Caco-2 (cell line): ENCODE measurements at regions not wholly inside any gene's neighbourhood (a gene's known extent, or its start where the extent isn't known, plus 50 kb on each side); places are given as distances from the start of the nearest gene placed in this dataset.

ENCODE experiments used
- BruUV-seq: library from RNA; stranded (reverse); fragments of 400-500 nt; replicated peaks from 2 replicates; lab custom pipeline; 2021; lab: Mats Ljungman, UMichigan
- CTCF ChIA-PET: fragments of 300-600 bp; sonication (Branson Sonifier 250); formaldehyde crosslinking; loops from one replicate; lab custom pipeline; 2022; ENCODE audit warnings: antibody characterized with exemption; lab: Charles Lee
- POLR2A ChIA-PET: fragments of 300-600 bp; sonication (Branson Sonifier 250); formaldehyde crosslinking; loops from one replicate; lab custom pipeline; 2022; ENCODE audit warnings: antibody characterized with exemption; lab: Charles Lee
- DNase-seq, 2 experiments: peaks; one replicate each; pipeline versions ENCODE4 v3.0.0 to v3.0.0-alpha.2; 2020 to 2022
- H3K27me3 ChIP-seq: replicated peaks from 2 replicates; pipeline ENCODE4 v1.6.0; 2011; ENCODE audit warnings: low read length; ENCODE audit not compliant: control insufficient read depth, insufficient read depth
- H3K36me3 ChIP-seq: 2 replicates; pipeline ENCODE4 v1.5.1; 2011; ENCODE audit warnings: low read length; ENCODE audit not compliant: control insufficient read depth, insufficient read depth
- H3K4me1 ChIP-seq: fragments of 250-450 bp; sonication (Bioruptor Pico); 2 replicates; pipeline ENCODE4 v1.5.1; 2020; ENCODE audit warnings: mild to moderate bottlenecking
- H3K4me3 ChIP-seq: 2 replicates; pipeline ENCODE4 v1.5.1; 2011; ENCODE audit warnings: low read depth, mild to moderate bottlenecking, control low read depth, low read length
- H3K9me3 ChIP-seq: fragments of 250-450 bp; sonication (Bioruptor Pico); 2 replicates; pipeline ENCODE4 v1.5.1; 2020; ENCODE audit warnings: mild to moderate bottlenecking, moderate library complexity
- H3K27ac Mint-ChIP-seq: one replicate; pipeline ENCODE4 v1.8.0; 2022; ENCODE audit warnings: mixed read lengths; ENCODE audit not compliant: unreplicated experiment
- H3K27me3 Mint-ChIP-seq: one replicate; pipeline ENCODE4 v1.8.0; 2022; ENCODE audit warnings: mixed read lengths; ENCODE audit not compliant: insufficient read depth, unreplicated experiment
- H3K36me3 Mint-ChIP-seq: one replicate; pipeline ENCODE4 v1.8.0; 2022; ENCODE audit warnings: mild to moderate bottlenecking, mixed read lengths; ENCODE audit not compliant: insufficient read depth, unreplicated experiment
- H3K4me1 Mint-ChIP-seq: one replicate; pipeline ENCODE4 v1.8.0; 2022; ENCODE audit warnings: low read depth, mixed read lengths; ENCODE audit not compliant: unreplicated experiment
- H3K4me3 Mint-ChIP-seq: one replicate; pipeline ENCODE4 v1.8.0; 2022; ENCODE audit warnings: mild to moderate bottlenecking, moderate library complexity, mixed read lengths; ENCODE audit not compliant: unreplicated experiment
- H3K9me3 Mint-ChIP-seq: one replicate; pipeline ENCODE4 v1.8.0; 2022; ENCODE audit warnings: mixed read lengths; ENCODE audit not compliant: unreplicated experiment
- intact Hi-C: fragments of 100-400 bp; cut with micrococcal nuclease; formaldehyde crosslinking; loops from one replicate; pipeline ENCODE4 v1.10.0; 2022; ENCODE audit not compliant: unreplicated experiment
- TF ChIP-seq, protein P1 (sequence below), 2 experiments: fragments of 200-600 bp in 1 of 2; IDR thresholded peaks; 1 replicate in 1 of 2; 2 replicates in 1 of 2; pipeline versions ENCODE4 v1.5.1 to v1.8.0; 2011 to 2022; ENCODE audit warnings: antibody characterized with exemption in 1 of 2, control low read depth in 1 of 2, inconsistent platforms in 1 of 2, low read depth in 1 of 2, low read length in 1 of 2, mild to moderate bottlenecking in 1 of 2, moderate library complexity in 1 of 2; ENCODE audit not compliant: insufficient read depth in 1 of 2, severe bottlenecking in 1 of 2, unreplicated experiment in 1 of 2

DNA sequence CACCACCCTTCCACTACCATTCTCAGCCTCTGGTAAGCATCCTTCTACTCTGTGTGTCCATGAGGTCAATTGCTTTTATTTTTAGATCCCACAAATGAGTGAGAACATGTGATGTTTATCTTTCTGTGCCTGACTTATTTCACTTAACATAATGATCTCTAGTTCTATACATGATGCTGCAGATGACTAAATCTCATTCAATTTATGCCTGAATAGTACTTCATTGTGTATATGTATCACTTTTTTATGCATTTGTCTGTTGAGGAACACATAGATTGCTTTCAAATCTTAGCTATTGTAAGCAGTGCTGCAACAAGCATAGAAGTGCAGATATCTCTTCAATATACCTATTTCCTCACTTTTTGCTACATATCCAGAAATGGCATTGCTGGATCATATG lies 733.3 kb downstream of the SUCLG1 start:
- no peaks in the 10 kb centered on the region for H3K36me3 Mint-ChIP-seq
- no peaks in the 10 kb centered on the region for H3K4me1 Mint-ChIP-seq
- ChIA-PET CTCF (no interaction called here), POLR2A (no interaction called here)
- intact Hi-C loops = no loop called here
- no peak for DNase-seq
- no peak overlapping the region for H3K4me3 Mint-ChIP-seq
- Histone ChIP-seq H3K4me1 (no peaks in the 10 kb centered on the region), H3K4me3 (no peak overlapping the region), H3K27me3 (no peaks in the 10 kb centered on the region), H3K9me3 (0 out of 2 replicates have a peak, but pooled peaks cover 4% of the 10 kb centered on the region), H3K36me3 (no peaks in the 10 kb centered on the region)
- no peak overlapping the region for H3K27ac Mint-ChIP-seq
- BruUV-seq = no TSS peak
- TF ChIP-seq, protein P1, sequence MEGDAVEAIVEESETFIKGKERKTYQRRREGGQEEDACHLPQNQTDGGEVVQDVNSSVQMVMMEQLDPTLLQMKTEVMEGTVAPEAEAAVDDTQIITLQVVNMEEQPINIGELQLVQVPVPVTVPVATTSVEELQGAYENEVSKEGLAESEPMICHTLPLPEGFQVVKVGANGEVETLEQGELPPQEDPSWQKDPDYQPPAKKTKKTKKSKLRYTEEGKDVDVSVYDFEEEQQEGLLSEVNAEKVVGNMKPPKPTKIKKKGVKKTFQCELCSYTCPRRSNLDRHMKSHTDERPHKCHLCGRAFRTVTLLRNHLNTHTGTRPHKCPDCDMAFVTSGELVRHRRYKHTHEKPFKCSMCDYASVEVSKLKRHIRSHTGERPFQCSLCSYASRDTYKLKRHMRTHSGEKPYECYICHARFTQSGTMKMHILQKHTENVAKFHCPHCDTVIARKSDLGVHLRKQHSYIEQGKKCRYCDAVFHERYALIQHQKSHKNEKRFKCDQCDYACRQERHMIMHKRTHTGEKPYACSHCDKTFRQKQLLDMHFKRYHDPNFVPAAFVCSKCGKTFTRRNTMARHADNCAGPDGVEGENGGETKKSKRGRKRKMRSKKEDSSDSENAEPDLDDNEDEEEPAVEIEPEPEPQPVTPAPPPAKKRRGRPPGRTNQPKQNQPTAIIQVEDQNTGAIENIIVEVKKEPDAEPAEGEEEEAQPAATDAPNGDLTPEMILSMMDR (IDR thresholded peaks at IDR 0.05; ENCODE audit: insufficient read depth in 1 of 2, low read depth in 1 of 2, low read length in 1 of 2, severe bottlenecking in 1 of 2, unreplicated experiment in 1 of 2) = no peak
- no peaks in the 10 kb centered on the region for H3K9me3 Mint-ChIP-seq
- no peaks in the 10 kb centered on the region for H3K27me3 Mint-ChIP-seq

GRCh38 chr2:83705146-83705545 lies 753.9 kb downstream of the SUCLG1 start:
- Mint-ChIP-seq H3K4me1 (no peaks in the 10 kb centered on the region), H3K4me3 (no peak overlapping the region), H3K9me3 (no peaks in the 10 kb centered on the region), H3K27ac (no peak overlapping the region), H3K27me3 (no peaks in the 10 kb centered on the region), H3K36me3 (no peaks in the 10 kb centered on the region)
- Histone ChIP-seq H3K4me3 (no peak overlapping the region), H3K4me1 (no peaks in the 10 kb centered on the region), H3K36me3 (no peaks in the 10 kb centered on the region), H3K27me3 (no peaks in the 10 kb centered on the region), H3K9me3 (no peaks in the 10 kb centered on the region)
- DNase-seq = no peak
- CTCF ChIA-PET = no interaction called here
- intact Hi-C loops = no loop called here
- BruUV-seq = no TSS peak
- TF ChIP-seq, protein P1 (IDR thresholded peaks at IDR 0.05; ENCODE audit: insufficient read depth in 1 of 2, low read depth in 1 of 2, low read length in 1 of 2, severe bottlenecking in 1 of 2, unreplicated experiment in 1 of 2) = no peak
- POLR2A ChIA-PET = no interaction called here

GRCh38 chr2:83703598-83703997 lies 755.5 kb downstream of the SUCLG1 start:
- Mint-ChIP-seq H3K4me1 (no peaks in the 10 kb centered on the region), H3K27me3 (no peaks in the 10 kb centered on the region), H3K27ac (no peak overlapping the region), H3K9me3 (no peaks in the 10 kb centered on the region), H3K4me3 (no peak overlapping the region), H3K36me3 (no peaks in the 10 kb centered on the region)
- H3K27me3 ChIP-seq = no peaks in the 10 kb centered on the region
- no peak overlapping the region for H3K4me3 ChIP-seq
- BruUV-seq = no TSS peak
- H3K36me3 ChIP-seq = no peaks in the 10 kb centered on the region
- ChIA-PET POLR2A (no interaction called here), CTCF (no interaction called here)
- no peak for DNase-seq
- TF ChIP-seq, protein P1 (IDR thresholded peaks at IDR 0.05; ENCODE audit: insufficient read depth in 1 of 2, low read depth in 1 of 2, low read length in 1 of 2, severe bottlenecking in 1 of 2, unreplicated experiment in 1 of 2) = no peak
- H3K4me1 ChIP-seq = no peaks in the 10 kb centered on the region
- intact Hi-C loops = no loop called here
- H3K9me3 ChIP-seq = no peaks in the 10 kb centered on the region
